GM21447 (cell line): ENCODE measurements at regions not wholly inside any gene's neighbourhood (a gene's known extent, or its start where the extent isn't known, plus 50 kb on each side); places are given as distances from the start of the nearest gene placed in this dataset.

Source experiments
- ATAC-seq: cut with Tn5 transposase; IDR thresholded peaks from one replicate; pipeline ENCODE4 v1.9.1; 2021; ENCODE audit not compliant: unreplicated experiment

- ATAC-seq, result no peak
Measured at GRCh38 chr10:131519723-131520605, 208.4 kb upstream of the TCERG1L start.

GRCh38 chr10:131531265-131532190 lies 220.0 kb upstream of the TCERG1L start:
- no peak for ATAC-seq

DNA sequence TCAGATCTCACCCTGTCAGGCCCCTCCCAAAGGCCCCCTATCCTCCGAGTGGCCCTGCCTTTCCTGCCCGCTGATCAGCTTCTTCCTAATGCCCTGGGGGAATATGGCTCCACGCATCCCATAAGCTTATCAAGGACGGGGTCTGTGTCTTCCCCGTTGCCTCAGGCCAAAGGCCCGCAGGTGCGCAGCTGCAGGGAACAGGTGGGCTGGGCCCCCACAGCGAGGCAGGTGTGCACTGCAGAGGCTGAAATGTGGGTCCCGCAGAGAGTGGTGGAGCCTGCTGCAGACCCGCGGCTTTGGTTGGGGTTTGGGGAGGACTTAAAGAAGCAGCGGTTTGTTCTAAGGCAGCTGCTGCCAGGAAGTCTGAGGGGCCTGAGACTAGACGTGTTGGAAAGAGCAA lies 220.8 kb upstream of the TCERG1L start:
- ATAC-seq, result no peak

GRCh38 chr10:131532745-131533341 lies 221.3 kb upstream of the TCERG1L start:
- ATAC-seq, result no peak

GRCh38 chr10:131533846-131534526 lies 222.5 kb upstream of the TCERG1L start:
- no peak for ATAC-seq

DNA sequence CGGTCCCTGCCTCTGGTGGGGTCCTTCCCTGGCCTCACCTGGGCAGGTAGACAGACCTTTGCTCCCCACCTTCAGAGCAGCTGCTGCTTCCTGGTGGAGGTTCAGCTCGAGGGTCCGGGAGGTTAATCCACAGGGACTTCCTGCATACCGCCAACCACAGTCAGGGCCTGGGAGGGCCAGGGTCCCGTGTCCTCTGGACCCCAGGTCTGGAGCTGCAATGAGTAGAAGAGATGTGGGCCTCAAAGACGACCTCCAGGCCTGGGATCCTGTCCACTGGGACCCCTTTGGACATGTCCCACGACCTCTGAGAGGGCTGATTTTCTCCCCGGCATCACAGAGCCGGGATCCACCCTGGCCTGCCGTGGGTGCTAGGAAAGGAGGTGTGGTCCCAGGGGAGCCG lies 223.3 kb upstream of the TCERG1L start:
- ATAC-seq, result no peak

GRCh38 chr10:131536676-131537075 lies 225.2 kb upstream of the TCERG1L start:
- no peak for ATAC-seq

GRCh38 chr10:131537281-131537680 lies 225.8 kb upstream of the TCERG1L start:
- ATAC-seq, result no peak

- no peak for ATAC-seq
Measured at GRCh38 chr10:131544495-131544894, 233.0 kb upstream of the TCERG1L start.

- ATAC-seq, result no peak
Measured at GRCh38 chr10:131546086-131546810, 234.7 kb upstream of the TCERG1L start.

GRCh38 chr10:131547129-131547799 lies 235.7 kb upstream of the TCERG1L start:
- no peak for ATAC-seq

DNA sequence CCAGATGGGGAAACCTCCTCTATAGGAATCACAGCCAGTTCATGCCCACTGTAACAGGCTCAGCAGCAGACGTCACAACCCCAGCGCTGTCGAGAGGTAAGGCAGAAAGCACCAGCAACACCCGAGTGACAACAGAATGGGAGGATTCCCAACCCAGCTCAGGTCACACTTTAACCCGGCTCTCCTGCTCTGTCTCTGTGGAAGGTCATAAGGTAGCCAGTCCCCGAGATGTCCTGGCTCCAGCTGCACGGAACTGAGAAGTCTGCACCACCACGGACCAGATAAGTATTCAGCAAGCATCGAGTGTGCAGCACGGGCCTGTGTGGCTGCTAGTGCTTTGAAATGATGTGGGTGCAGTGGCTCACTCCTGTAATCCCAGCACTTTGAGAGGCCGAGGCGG lies 236.7 kb upstream of the TCERG1L start:
- no peak for ATAC-seq

DNA sequence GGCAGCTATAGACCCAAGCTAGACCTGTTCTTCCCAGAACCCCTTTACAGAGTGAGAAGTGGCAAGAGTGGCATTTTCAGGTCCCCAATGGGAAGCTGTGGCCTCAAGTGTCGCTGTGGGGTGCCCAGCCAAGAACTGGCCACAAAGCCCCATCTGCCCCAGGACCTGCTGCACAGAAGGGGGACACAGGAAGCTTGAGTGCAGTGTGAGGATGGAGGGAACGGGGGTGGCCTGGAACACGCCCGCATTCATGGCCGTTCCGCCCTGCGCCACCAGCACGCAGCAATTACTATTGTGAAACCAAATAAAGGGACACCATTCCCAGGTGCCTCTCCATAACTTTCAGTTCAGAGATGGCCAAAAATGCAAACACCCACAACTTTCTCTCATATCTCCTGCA lies 237.6 kb upstream of the TCERG1L start:
- ATAC-seq, result no peak

DNA sequence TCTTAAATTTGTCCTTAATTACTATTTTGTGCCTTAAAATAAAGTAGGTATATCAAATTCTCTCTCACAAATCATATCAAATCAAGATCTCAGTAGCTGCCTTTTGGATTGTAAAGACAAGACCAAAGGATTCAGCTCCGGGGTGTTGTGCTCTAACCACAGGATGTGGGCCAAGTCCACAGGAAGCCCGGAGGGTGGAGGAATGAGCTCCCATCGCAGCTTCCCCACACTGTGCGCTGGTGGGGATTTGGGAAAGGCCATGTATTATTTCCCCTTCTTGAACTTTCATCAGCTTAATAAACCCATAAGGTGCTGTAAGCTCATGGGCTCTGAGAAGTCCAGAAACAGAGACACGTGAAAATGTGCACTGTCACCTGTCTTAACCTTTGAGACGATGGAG lies 241.6 kb upstream of the TCERG1L start:
- ATAC-seq, result no peak

GRCh38 chr10:131553581-131553980 lies 242.1 kb upstream of the TCERG1L start:
- no peak for ATAC-seq

- ATAC-seq, result no peak
Measured at GRCh38 chr10:131554821-131555220, 243.3 kb upstream of the TCERG1L start.

DNA sequence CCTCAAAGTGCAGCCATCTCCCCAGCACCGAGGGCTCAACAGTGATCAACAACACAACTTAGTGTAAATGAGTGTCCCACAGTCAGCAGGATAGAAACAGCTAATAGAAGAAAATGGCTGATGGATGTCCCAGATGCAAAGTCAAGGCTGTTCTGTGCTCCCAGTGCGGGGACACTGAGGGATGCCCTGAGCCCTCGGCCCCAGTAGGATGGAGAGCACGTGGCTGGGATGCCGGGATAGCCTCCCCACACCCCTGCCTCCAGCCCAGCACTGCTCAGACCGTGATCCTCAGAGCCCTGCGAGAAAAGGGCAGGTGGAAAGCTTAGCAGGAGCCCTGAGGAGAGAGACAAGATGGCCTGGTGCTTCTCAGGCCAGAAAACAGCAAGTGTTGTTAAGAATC lies 243.9 kb upstream of the TCERG1L start:
- ATAC-seq, result no peak

GRCh38 chr10:131556061-131556896 lies 244.8 kb upstream of the TCERG1L start:
- ATAC-seq, result no peak
